Hepatocyte (in vitro differentiated cells): ENCODE measurements at regions not wholly inside any gene's neighbourhood (a gene's known extent, or its start where the extent isn't known, plus 50 kb on each side); places are given as distances from the start of the nearest gene placed in this dataset.

ENCODE experiments used
- DNase-seq: peaks from one replicate; pipeline ENCODE4 v3.0.0-alpha.2; 2016; ENCODE audit warnings: low spot score
- H2AFZ ChIP-seq: fragments of 200-600 bp; sonication (generic); 2 replicates; pipeline ENCODE4 v1.6.0; 2016; ENCODE audit warnings: antibody characterized with exemption, mild to moderate bottlenecking
- H3K27ac ChIP-seq: fragments of 200-600 bp; sonication (generic); 2 replicates; pipeline ENCODE4 v1.5.1; 2016; ENCODE audit warnings: mild to moderate bottlenecking
- H3K27me3 ChIP-seq: fragments of 200-600 bp; sonication (generic); 2 replicates; pipeline ENCODE4 v1.6.1; 2016
- H3K36me3 ChIP-seq: fragments of 200-600 bp; sonication (generic); replicated peaks from 2 replicates; pipeline ENCODE4 v1.5.1; 2016; ENCODE audit warnings: low read depth; ENCODE audit not compliant: insufficient read depth
- H3K4me1 ChIP-seq: fragments of 200-600 bp; sonication (generic); 2 replicates; pipeline ENCODE4 v1.5.1; 2016; ENCODE audit warnings: mild to moderate bottlenecking, moderate library complexity; ENCODE audit not compliant: insufficient read depth
- H3K4me2 ChIP-seq: fragments of 200-600 bp; sonication (generic); 2 replicates; pipeline ENCODE4 v1.6.0; 2016
- H3K4me3 ChIP-seq: fragments of 200-600 bp; sonication (generic); 2 replicates; pipeline ENCODE4 v1.5.1; 2016; ENCODE audit warnings: mild to moderate bottlenecking
- H3K79me2 ChIP-seq: fragments of 200-600 bp; sonication (generic); 2 replicates; pipeline ENCODE4 v1.6.0; 2017; ENCODE audit warnings: mild to moderate bottlenecking
- H3K9me2 ChIP-seq: fragments of 200-600 bp; sonication (generic); replicated peaks from 2 replicates; pipeline ENCODE4 v1.6.0; 2017; ENCODE audit warnings: mild to moderate bottlenecking; ENCODE audit not compliant: insufficient read depth
- H3K9me3 ChIP-seq: fragments of 200-600 bp; sonication (generic); 2 replicates; pipeline ENCODE4 v1.5.1; 2016; ENCODE audit warnings: low read depth, mild to moderate bottlenecking
- H4K20me1 ChIP-seq: fragments of 200-600 bp; sonication (generic); 2 replicates; pipeline ENCODE4 v1.6.0; 2016; ENCODE audit warnings: mild to moderate bottlenecking; ENCODE audit not compliant: insufficient read depth, poor library complexity, severe bottlenecking
- EZH2 ChIP-seq: fragments of 200-600 bp; sonication (generic); IDR thresholded peaks from 2 replicates; pipeline ENCODE4 v1.6.1; 2016; ENCODE audit warnings: antibody characterized with exemption, mild to moderate bottlenecking, borderline replicate concordance
- EZH2phosphoT487 ChIP-seq: fragments of 200-600 bp; sonication (generic); IDR thresholded peaks from one replicate; pipeline ENCODE4 v1.6.1; 2018; ENCODE audit warnings: antibody characterized with exemption, mild to moderate bottlenecking, low read depth, moderate library complexity; ENCODE audit not compliant: unreplicated experiment, severe bottlenecking
- WGBS: methylation state at CpG from one replicate; pipeline ENCODE4 v1.1.6; 2016; ENCODE audit warnings: low lambda C conversion rate; ENCODE audit errors: missing lambda C conversion rate; 5-methylcytosine and 5-hydroxymethylcytosine counted together
- TF ChIP-seq, protein P1 (sequence below): fragments of 200-600 bp; sonication (generic); IDR thresholded peaks from 2 replicates; pipeline ENCODE4 v1.5.1; 2016; ENCODE audit warnings: antibody characterized with exemption, mild to moderate bottlenecking; ENCODE audit not compliant: poor library complexity

DNA sequence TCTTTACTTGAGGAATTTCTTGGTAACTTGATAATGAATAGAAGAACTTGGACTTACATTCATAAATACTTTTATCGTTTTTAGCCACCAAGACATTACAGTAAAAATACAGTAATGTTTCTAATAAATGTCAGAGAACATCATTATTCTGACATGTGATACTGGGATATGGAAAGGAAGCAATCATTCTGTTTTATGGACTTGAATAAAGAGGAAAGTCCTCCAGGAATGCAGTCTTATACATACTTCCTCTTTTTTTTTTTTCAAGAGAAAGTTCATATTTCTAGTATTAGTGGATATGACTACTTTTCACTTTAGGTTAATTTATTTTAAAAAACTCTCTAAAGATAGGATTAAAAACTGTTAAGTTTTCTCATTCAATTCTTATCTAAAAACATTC, 220.0 kb upstream of the SEMA3C start:
- Histone ChIP-seq H3K27me3 (no peaks in the 10 kb centered on the region), H3K27ac (no peak overlapping the region), H3K4me3 (no peak overlapping the region), H3K4me2 (no peak overlapping the region), H3K9me2 (no peaks in the 10 kb centered on the region), H4K20me1 (no peaks in the 10 kb centered on the region), H3K9me3 (no peaks in the 10 kb centered on the region), H3K79me2 (no peaks in the 10 kb centered on the region), H3K4me1 (no peaks in the 10 kb centered on the region), H3K36me3 (no peaks in the 10 kb centered on the region), H2AFZ (no peak overlapping the region)
- WGBS, result 59% methylated on average over 1 of the region's 1 CpG
- no peak for DNase-seq
- TF ChIP-seq EZH2 (no peak), EZH2phosphoT487 (no peak)
- TF ChIP-seq, protein P1, sequence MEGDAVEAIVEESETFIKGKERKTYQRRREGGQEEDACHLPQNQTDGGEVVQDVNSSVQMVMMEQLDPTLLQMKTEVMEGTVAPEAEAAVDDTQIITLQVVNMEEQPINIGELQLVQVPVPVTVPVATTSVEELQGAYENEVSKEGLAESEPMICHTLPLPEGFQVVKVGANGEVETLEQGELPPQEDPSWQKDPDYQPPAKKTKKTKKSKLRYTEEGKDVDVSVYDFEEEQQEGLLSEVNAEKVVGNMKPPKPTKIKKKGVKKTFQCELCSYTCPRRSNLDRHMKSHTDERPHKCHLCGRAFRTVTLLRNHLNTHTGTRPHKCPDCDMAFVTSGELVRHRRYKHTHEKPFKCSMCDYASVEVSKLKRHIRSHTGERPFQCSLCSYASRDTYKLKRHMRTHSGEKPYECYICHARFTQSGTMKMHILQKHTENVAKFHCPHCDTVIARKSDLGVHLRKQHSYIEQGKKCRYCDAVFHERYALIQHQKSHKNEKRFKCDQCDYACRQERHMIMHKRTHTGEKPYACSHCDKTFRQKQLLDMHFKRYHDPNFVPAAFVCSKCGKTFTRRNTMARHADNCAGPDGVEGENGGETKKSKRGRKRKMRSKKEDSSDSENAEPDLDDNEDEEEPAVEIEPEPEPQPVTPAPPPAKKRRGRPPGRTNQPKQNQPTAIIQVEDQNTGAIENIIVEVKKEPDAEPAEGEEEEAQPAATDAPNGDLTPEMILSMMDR, result no peak

- no peak overlapping the region for H3K27ac ChIP-seq
- H3K9me2 ChIP-seq, result no peaks in the 10 kb centered on the region
- 88% methylated on average over 4 of the region's 4 CpGs for WGBS
- no peak overlapping the region for H2AFZ ChIP-seq
- H3K4me2 ChIP-seq, result no peak overlapping the region
- H3K36me3 ChIP-seq, result no peaks in the 10 kb centered on the region
- no peak overlapping the region for H3K4me3 ChIP-seq
- H3K79me2 ChIP-seq, result no peaks in the 10 kb centered on the region
- H4K20me1 ChIP-seq, result no peaks in the 10 kb centered on the region
- DNase-seq, result no peak
- H3K4me1 ChIP-seq, result no peaks in the 10 kb centered on the region
- TF ChIP-seq, protein P1, result no peak
- TF ChIP-seq EZH2 (no peak), EZH2phosphoT487 (no peak)
- no peaks in the 10 kb centered on the region for H3K27me3 ChIP-seq
- no peaks in the 10 kb centered on the region for H3K9me3 ChIP-seq
Observed at GRCh38 chr7:81135324-81135723, 216.5 kb upstream of the SEMA3C start.

GRCh38 chr7:81128011-81128410, 209.2 kb upstream of the SEMA3C start:
- Histone ChIP-seq H3K4me1 (no peaks in the 10 kb centered on the region), H3K36me3 (no peaks in the 10 kb centered on the region), H3K79me2 (no peaks in the 10 kb centered on the region), H3K4me2 (no peak overlapping the region), H3K27me3 (no peaks in the 10 kb centered on the region), H3K27ac (no peak overlapping the region), H3K9me2 (no peaks in the 10 kb centered on the region), H4K20me1 (no peaks in the 10 kb centered on the region), H3K9me3 (no peaks in the 10 kb centered on the region), H2AFZ (no peak overlapping the region), H3K4me3 (no peak overlapping the region)
- DNase-seq, result no peak
- TF ChIP-seq EZH2phosphoT487 (no peak), EZH2 (no peak)
- TF ChIP-seq, protein P1, result no peak
- 81% methylated on average over 1 of the region's 1 CpG for WGBS

DNA sequence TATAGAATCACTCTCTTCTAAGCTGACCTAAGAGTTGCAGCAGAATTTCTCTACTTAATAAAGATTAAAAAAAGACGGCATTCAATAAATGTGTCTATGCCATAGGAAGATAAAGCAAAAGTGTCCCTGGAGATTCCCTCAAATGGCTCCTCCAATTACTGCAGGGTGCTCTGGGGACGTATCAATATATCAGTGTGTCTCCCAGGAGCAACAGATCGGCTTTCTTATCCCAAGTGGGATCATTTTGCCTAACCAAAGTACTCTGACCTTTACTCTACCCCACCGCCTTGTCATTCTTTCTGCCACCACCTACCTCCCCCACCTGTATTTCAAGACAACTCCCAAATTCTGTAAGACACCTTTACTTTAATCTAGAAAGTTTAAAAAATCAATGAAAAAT, 202.0 kb upstream of the SEMA3C start:
- no peak for DNase-seq
- WGBS, result 46% methylated on average over 4 of the region's 4 CpGs
- Histone ChIP-seq H3K79me2 (no peaks in the 10 kb centered on the region), H2AFZ (no peak overlapping the region), H4K20me1 (no peaks in the 10 kb centered on the region), H3K9me3 (no peaks in the 10 kb centered on the region), H3K4me3 (no peak overlapping the region), H3K4me2 (no peak overlapping the region), H3K27ac (no peak overlapping the region), H3K9me2 (no peaks in the 10 kb centered on the region), H3K4me1 (no peaks in the 10 kb centered on the region), H3K36me3 (no peaks in the 10 kb centered on the region), H3K27me3 (no peaks in the 10 kb centered on the region)
- TF ChIP-seq EZH2, result no peak
- TF ChIP-seq, protein P1, result no peak
- no peak for TF ChIP-seq EZH2phosphoT487
